Daoy (cell line): ENCODE measurements at regions not wholly inside any gene's neighbourhood (a gene's known extent, or its start where the extent isn't known, plus 50 kb on each side); places are given as distances from the start of the nearest gene placed in this dataset.
"Not testable (repeated sequence)": the region's sequence is repeated elsewhere in the genome, so short reads cannot be mapped to it uniquely, and the experiment has no call there.

ENCODE experiments used
- DNase-seq: peaks from one replicate; pipeline ENCODE4 v3.0.0-alpha.2; 2015; ENCODE audit warnings: low read depth

DNA sequence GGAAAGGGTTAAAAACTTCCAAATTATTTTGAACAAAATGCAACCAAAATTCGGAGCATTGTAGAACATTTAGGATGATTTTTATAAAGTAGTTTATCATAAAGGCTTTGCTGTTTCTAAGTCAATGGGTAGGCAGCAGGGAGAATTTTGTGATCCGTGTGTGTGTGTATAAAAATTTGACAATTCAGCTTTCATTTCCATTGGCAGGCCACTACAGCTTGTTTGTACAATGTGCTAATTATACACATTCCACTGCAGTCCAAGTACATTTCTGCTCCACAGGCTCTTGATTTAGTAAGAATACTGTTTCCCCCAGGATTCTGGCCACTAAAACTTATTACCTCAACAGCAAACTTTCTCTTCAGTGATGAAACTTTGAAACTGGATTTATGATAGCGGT is 71.8 kb upstream of the LTBP1 start:
- no peak for DNase-seq

DNA sequence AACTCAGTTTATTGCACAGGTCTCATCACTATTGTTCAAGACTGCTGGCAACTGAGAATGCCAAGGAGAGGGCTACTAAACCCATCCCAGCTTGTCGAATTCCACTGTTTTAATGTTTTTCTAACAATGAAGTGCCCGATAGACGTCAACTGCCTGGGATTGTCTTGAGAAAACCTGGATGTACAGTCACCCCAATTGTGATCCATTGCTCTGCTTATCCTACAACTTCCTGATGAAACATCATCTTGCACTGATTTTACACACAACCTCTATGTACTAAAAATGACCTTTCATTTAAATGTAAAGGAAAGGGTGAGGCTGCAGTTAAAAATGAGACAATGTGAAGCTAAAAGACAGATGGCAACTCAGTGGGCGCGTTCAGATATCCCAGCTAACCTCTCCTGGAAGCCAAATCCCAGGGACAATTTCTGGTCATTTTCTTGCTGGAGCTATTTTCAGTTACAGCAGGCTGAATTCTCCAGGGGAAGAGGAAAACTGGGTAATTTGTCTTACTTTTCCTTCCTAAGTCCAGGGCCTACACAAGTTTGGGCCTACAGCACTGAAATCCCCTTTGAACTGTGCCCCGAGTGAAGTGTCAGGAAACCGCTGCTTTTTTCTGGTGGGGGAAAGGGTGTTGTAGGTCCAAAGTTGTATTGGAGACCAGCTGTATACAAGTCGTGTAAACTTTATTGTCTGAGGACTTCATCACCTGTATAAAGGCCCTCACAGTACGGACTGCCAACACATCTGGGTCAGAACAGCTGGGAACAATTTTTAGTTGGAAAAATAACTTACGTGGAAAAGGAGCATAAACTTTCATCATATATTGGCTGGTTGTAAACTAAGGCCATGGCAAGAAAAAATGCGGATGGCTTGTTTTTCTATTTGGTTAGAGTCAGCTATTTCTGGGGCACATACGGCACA is 68.9 kb upstream of the LTBP1 start:
- DNase-seq: no peak

DNA sequence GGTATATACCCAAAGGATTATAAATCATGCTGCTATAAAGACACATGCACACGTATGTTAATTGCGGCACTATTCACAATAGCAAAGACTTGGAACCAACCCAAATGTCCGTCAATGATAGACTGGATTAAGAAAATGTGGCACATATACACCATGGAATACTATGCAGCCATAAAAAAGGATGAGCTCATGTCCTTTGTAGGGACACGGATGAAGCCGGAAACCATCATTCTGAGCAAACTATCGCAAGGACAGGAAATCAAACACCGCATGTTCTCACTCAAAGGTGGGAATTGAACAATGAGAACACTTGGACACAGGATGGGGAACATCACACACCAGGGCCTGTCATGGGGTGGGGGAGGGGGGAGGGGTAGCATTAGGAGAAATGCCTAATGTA is 66.8 kb upstream of the LTBP1 start:
- not testable (repeated sequence) for DNase-seq

DNA sequence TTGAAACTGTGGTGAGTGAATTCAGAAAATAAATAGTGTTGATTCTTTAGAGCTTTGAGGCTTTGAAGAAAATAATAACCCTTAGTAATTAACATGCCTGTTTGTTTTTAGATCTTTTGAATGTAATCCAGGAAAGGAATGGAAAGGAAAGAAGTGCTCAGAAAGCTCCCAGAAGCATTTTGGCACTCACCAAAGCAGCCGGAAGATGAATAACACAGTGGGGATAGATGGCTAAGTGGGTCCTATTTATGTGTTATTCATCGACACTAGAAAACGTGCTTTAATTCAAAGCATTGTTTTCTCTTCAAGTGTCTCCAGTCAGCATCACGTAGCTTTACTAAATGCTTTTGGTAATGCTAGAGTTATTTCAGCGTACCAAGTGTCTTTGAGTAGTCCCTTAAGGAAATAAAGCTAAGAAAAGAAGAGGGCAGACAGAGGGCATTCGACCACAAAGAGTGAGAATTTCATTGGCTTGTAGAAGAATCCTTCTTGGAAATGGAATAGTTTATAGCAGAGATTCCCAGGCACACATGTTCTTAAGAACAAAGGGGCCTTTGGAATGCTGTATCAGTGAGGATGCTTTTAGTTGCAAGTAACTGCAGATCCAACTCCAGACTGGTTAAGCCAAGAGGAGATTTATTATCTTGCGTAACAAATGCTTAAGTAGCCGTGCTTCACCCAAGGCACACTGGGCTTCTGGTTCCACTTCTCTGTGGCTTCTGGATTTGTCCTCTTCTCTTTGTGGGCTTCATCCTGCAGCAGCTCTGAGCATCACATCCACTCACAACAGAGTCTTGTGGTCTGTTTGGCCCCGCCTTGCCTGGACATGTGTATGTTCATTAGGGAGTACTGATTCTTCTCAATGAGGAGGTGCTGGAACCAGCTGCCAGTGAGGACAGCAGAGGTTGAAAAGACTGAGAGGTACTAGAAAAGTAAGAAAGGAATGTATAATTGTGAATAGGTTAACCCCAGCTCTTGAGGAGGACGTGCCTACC is 63.6 kb upstream of the LTBP1 start:
- no peak for DNase-seq

DNA sequence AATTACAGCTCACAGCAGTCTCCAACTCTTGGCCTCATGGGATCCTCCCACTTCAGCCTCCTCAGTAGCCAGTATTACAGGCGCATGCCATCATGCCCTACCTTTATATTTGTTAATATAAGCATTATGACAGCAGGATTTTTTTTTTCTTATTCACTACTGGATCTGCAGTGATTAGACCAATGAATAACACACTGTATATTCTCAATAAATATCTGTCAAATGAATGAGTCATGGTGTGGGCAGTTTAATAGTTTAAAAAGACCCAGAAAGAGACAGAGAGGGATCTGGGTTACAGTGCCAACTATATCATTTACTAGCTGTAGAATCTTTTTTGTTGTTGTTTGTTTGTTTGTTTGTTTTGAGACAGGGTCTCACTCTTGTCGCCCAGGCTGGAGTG is 62.4 kb upstream of the LTBP1 start:
- no peak for DNase-seq

DNA sequence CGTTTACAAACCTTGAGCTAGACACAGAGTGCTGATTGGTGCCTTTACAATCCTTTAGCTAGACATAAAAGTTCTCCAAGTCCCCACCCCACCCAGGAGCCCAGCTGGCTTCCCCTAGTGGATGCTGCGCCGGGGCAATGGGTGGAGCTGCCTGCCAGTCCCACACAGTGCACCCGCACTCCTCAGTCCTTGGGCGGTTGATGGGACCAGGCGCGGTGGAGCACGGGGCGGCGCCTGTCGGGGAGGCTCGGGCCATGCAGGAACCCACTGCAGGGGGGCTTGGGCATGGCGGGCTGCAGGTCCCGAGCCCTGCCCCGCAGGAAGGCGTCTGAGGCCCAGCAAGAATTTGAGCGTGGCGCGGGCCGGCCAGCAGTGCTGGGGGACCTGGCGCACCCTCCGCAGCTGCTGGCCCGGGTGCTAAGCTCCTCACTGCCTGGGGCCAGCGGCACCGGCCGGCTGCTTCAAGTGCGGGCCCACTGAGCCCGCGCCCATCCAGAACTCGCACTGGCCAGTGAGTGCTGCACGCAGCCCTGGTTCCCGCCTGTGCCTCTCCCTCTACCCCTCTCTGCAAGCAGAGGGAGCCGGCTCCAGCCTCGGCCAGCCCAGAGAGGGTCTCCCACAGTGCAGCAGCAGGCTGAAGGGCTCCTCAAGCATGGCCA is 60.2 kb upstream of the LTBP1 start:
- DNase-seq: not testable (repeated sequence)

GRCh38 chr2:32887125-32887524 is 59.6 kb upstream of the LTBP1 start:
- no peak for DNase-seq

DNA sequence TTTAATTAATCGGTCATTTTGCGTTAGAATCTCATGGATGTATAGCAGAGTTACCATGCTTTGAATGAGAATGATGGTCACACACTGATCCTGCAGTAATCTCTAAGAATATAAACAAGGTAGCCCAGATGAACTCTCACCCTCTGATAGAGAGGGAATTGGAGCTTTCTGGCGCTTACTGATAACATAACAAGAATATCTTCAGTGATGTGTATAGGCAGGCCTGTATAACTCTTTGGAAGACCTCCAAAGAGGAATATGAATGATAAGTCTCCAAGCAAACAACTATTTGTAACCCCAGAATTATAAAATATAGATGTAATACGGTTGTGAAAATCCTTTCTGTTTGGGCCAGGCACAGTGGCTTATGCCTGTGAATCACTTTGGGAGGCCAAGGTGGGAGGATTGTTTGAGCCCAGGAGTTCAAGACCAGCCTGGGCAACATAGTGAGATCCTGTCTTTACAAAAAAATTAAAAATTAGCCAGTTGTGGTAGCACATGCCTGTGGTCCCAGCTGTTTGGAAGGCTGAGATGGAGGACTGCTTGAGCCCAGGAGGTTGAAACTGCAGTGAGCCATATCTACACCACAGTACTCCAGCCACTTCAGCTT is 52.5 kb upstream of the LTBP1 start:
- no peak for DNase-seq

- DNase-seq: peak; percentile 15
These were observed 51.3 kb upstream of the LTBP1 start for GRCh38 chr2:32895424-32895823.
